Uterus (tissue), 2 donors: ENCODE measurements at regions not wholly inside any gene's neighbourhood (a gene's known extent, or its start where the extent isn't known, plus 50 kb on each side); places are given as distances from the start of the nearest gene placed in this dataset.
"Not testable (repeated sequence)": the region's sequence is repeated elsewhere in the genome, so short reads cannot be mapped to it uniquely, and the experiment has no call there.

Experiments used
- CTCF ChIP-seq, 4 experiments: fragments of 200-600 bp in 2 of 4; fragments of 450-650 bp in 2 of 4; sonication (generic) in 2 of 4; IDR thresholded peaks; one replicate each; pipeline ENCODE4 v1.5.1; 2016 to 2019; ENCODE audit warnings: antibody characterized with exemption in 4 of 4, mild to moderate bottlenecking in 2 of 4, moderate library complexity in 1 of 4
- POLR2A ChIP-seq, 2 donors: fragments of 450-650 bp; IDR thresholded peaks; one replicate each; pipeline ENCODE4 v1.6.1; 2016; ENCODE audit warnings: antibody characterized with exemption in 2 of 2, mild to moderate bottlenecking in 1 of 2, moderate library complexity in 1 of 2

DNA sequence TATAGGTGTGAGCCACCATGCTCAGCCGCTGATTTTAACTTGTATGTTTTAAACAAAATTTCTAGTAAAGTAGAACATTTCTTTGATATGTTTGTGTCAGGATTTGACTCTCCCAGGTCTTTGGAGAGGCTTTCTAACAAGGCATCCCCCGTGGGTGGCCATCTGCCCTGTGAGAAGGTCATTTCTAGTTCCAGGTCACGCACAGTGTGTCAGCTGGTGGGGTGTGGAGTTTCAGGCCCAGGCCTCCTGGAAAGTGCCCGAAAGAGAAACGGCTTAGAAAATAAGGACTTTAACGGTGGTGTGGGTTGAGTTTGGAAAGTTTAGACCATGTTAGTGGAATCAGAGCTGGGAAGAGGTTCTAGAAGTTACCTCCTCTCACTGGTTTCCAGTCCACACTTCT, 61.0 kb downstream of the SPDYE17 start:
- TF ChIP-seq CTCF, POLR2A (IDR thresholded peaks at IDR 0.05): not testable (repeated sequence)
